Astrocyte (in vitro differentiated cells and primary cell): ENCODE measurements at regions not wholly inside any gene's neighbourhood (a gene's known extent, or its start where the extent isn't known, plus 50 kb on each side); places are given as distances from the start of the nearest gene placed in this dataset.

ENCODE experiments used
- DNase-seq: peaks from one replicate; pipeline ENCODE4 v3.0.0-alpha.2; 2010; ENCODE audit warnings: low read depth
- FAIRE-seq: peaks from 2 replicates; lab custom pipeline; 2011; peaks lifted over from hg19 to GRCh38; lab: Jason Lieb, UNC
- H2AFZ ChIP-seq: 2 replicates; pipeline ENCODE4 v1.6.0; 2012; ENCODE audit warnings: low read depth, low read length, inconsistent platforms
- H3K27ac ChIP-seq: 2 replicates; pipeline ENCODE4 v1.5.1; 2011; ENCODE audit warnings: low read depth, low read length, inconsistent platforms
- H3K27me3 ChIP-seq: 2 replicates; pipeline ENCODE4 v1.6.0; 2011; ENCODE audit warnings: low read length, inconsistent platforms; ENCODE audit not compliant: insufficient read depth
- H3K36me3 ChIP-seq: 2 replicates; pipeline ENCODE4 v1.5.1; 2011; ENCODE audit warnings: low read length, inconsistent platforms; ENCODE audit not compliant: insufficient read depth
- H3K4me1 ChIP-seq: 2 replicates; pipeline ENCODE4 v1.5.1; 2011; ENCODE audit warnings: low read length, inconsistent platforms; ENCODE audit not compliant: insufficient read depth
- H3K4me2 ChIP-seq: 2 replicates; pipeline ENCODE4 v1.6.0; 2012; ENCODE audit warnings: low read length, inconsistent platforms
- H3K4me3 ChIP-seq: 2 replicates; pipeline ENCODE4 v1.5.1; 2011; ENCODE audit warnings: low read depth, mild to moderate bottlenecking, low read length, inconsistent platforms; ENCODE audit not compliant: insufficient read depth
- H3K79me2 ChIP-seq: 2 replicates; pipeline ENCODE4 v1.6.0; 2012; ENCODE audit warnings: mild to moderate bottlenecking, low read length, inconsistent platforms; ENCODE audit not compliant: insufficient read depth
- H3K9ac ChIP-seq: 2 replicates; pipeline ENCODE4 v1.6.0; 2012; ENCODE audit warnings: mild to moderate bottlenecking, low read length, inconsistent platforms
- H3K9me3 ChIP-seq: 2 replicates; pipeline ENCODE4 v1.5.1; 2012; ENCODE audit warnings: low read depth, mild to moderate bottlenecking, low read length, inconsistent platforms; ENCODE audit not compliant: insufficient read depth
- H4K20me1 ChIP-seq: 2 replicates; pipeline ENCODE4 v1.6.0; 2012; ENCODE audit warnings: low read length, inconsistent platforms; ENCODE audit not compliant: insufficient read depth
- H3K27ac Mint-ChIP-seq: one replicate; pipeline ENCODE4 v1.8.0; 2021; ENCODE audit warnings: mild to moderate bottlenecking, mixed read lengths; ENCODE audit not compliant: unreplicated experiment
- H3K27me3 Mint-ChIP-seq: one replicate; pipeline ENCODE4 v1.8.0; 2021; ENCODE audit warnings: low read depth, mixed read lengths; ENCODE audit not compliant: unreplicated experiment
- H3K36me3 Mint-ChIP-seq: one replicate; pipeline ENCODE4 v1.8.0; 2021; ENCODE audit warnings: low read depth, mixed read lengths; ENCODE audit not compliant: unreplicated experiment
- H3K4me1 Mint-ChIP-seq: one replicate; pipeline ENCODE4 v1.8.0; 2021; ENCODE audit warnings: low read depth, mixed read lengths; ENCODE audit not compliant: unreplicated experiment
- H3K4me3 Mint-ChIP-seq: one replicate; pipeline ENCODE4 v1.8.0; 2021; ENCODE audit warnings: mild to moderate bottlenecking, moderate library complexity, mixed read lengths; ENCODE audit not compliant: unreplicated experiment
- H3K9me3 Mint-ChIP-seq: one replicate; pipeline ENCODE4 v1.8.0; 2021; ENCODE audit warnings: mild to moderate bottlenecking, mixed read lengths; ENCODE audit not compliant: unreplicated experiment
- CTCF ChIP-seq: IDR thresholded peaks from 2 replicates; pipeline ENCODE4 v1.5.1; 2011; ENCODE audit warnings: low read depth, mild to moderate bottlenecking, inconsistent platforms, low read length, moderate library complexity; ENCODE audit not compliant: insufficient read depth
- EZH2 ChIP-seq: IDR thresholded peaks from 2 replicates; pipeline ENCODE4 v1.6.1; 2012; ENCODE audit warnings: mild to moderate bottlenecking, low read length, inconsistent platforms; ENCODE audit not compliant: insufficient read depth

GRCh38 chr18:73893880-73894279 lies 253.8 kb downstream of the FBXO15 start:
- Histone ChIP-seq H4K20me1 (no peaks in the 10 kb centered on the region), H3K4me1 (no peaks in the 10 kb centered on the region), H2AFZ (no peak overlapping the region), H3K4me2 (no peak overlapping the region), H3K9ac (no peak overlapping the region), H3K4me3 (no peak overlapping the region), H3K27ac (no peak overlapping the region), H3K9me3 (no peaks in the 10 kb centered on the region), H3K79me2 (no peaks in the 10 kb centered on the region), H3K27me3 (no peaks in the 10 kb centered on the region), H3K36me3 (no peaks in the 10 kb centered on the region)
- DNase-seq (no peak), FAIRE-seq (no peak)
- H3K9me3 Mint-ChIP-seq = peaks cover 3% of the 10 kb centered on the region
- H3K27me3 Mint-ChIP-seq = peaks cover 6% of the 10 kb centered on the region
- no peak overlapping the region for H3K4me3 Mint-ChIP-seq
- TF ChIP-seq CTCF (no peak), EZH2 (no peak)
- peaks cover 20% of the 10 kb centered on the region for H3K4me1 Mint-ChIP-seq
- no peaks in the 10 kb centered on the region for H3K36me3 Mint-ChIP-seq
- no peak overlapping the region for H3K27ac Mint-ChIP-seq

- no peaks in the 10 kb centered on the region for H3K27me3 Mint-ChIP-seq
- no peaks in the 10 kb centered on the region for H3K36me3 Mint-ChIP-seq
- no peak for DNase-seq
These were observed 255.8 kb downstream of the FBXO15 start for GRCh38 chr18:73891572-73892421.

More at GRCh38 chr18:73891572-73892421, 255.8 kb downstream of the FBXO15 start:
- FAIRE-seq = no peak
- Histone ChIP-seq H3K9ac (no peak overlapping the region), H3K4me2 (no peak overlapping the region), H2AFZ (no peak overlapping the region), H3K27me3 (no peaks in the 10 kb centered on the region), H3K4me3 (no peak overlapping the region), H3K4me1 (no peaks in the 10 kb centered on the region), H3K27ac (no peak overlapping the region), H3K36me3 (no peaks in the 10 kb centered on the region), H4K20me1 (no peaks in the 10 kb centered on the region), H3K9me3 (no peaks in the 10 kb centered on the region), H3K79me2 (no peaks in the 10 kb centered on the region)
- no peak overlapping the region for H3K27ac Mint-ChIP-seq
- H3K4me3 Mint-ChIP-seq = no peak overlapping the region
- peaks cover 20% of the 10 kb centered on the region for H3K4me1 Mint-ChIP-seq
- H3K9me3 Mint-ChIP-seq = peaks cover 3% of the 10 kb centered on the region
- TF ChIP-seq EZH2 (no peak), CTCF (no peak)
